H1 (cell line): ENCODE measurements at regions not wholly inside any gene's neighbourhood (a gene's known extent, or its start where the extent isn't known, plus 50 kb on each side); places are given as distances from the start of the nearest gene placed in this dataset.

Experiments used
- EGR1 ChIP-seq: IDR thresholded peaks from 2 replicates; pipeline ENCODE4 v1.6.1; 2011; ENCODE audit warnings: low read depth, low read length, borderline replicate concordance
- GTF2F1 ChIP-seq: IDR thresholded peaks from 2 replicates; pipeline ENCODE4 v1.6.1; 2012; ENCODE audit warnings: low read depth, low read length, improper control_type of control experiment, borderline replicate concordance
- JUND ChIP-seq: IDR thresholded peaks from 2 replicates; pipeline ENCODE4 v1.6.1; 2011; ENCODE audit warnings: mild to moderate bottlenecking, improper control_type of control experiment, low read length
- KDM1A ChIP-seq: fragments of 200-600, 300-600 bp; sonication (generic); IDR thresholded peaks from 2 replicates; pipeline ENCODE4 v1.7.1; 2016; ENCODE audit warnings: mild to moderate bottlenecking, low read length, borderline replicate concordance
- RNF2 ChIP-seq: fragments of 200-900, 300-1000 bp; sonication (generic); IDR thresholded peaks from 2 replicates; pipeline ENCODE4 v1.7.1; 2016; ENCODE audit warnings: borderline replicate concordance, low read depth, mild to moderate bottlenecking, antibody characterized with exemption, low read length; ENCODE audit not compliant: poor library complexity, severe bottlenecking; ENCODE audit errors: missing control alignments
- TBP ChIP-seq: IDR thresholded peaks from 2 replicates; pipeline ENCODE4 v1.6.1; 2011; ENCODE audit warnings: low read depth, low read length, improper control_type of control experiment
- TF ChIP-seq, protein P1 (sequence below): IDR thresholded peaks from 2 replicates; pipeline ENCODE4 v1.6.1; 2012; ENCODE audit warnings: low read length, inconsistent platforms

DNA sequence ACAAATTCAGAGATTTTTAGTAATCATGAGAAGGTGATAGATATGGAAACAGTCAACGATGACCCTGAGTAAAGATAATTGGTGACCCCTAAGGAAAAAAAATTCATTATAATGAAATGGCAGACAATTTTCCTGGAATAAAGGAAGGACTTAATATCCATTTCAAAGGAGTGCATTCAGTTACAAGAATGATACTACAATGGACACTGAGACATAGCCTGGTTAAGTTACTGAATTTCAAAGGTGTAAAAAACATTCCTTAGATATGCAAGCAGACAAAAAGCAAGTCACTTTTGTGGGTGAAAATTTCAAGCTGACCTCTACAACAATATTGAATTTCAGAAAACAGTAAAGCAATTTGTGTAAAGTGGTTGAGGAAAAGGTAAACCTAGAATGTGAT, 1012.5 kb upstream of the SEMA6A start (continued):
- TF ChIP-seq RNF2 (no peak), EGR1 (no peak), TBP (no peak), GTF2F1 (no peak), JUND (no peak), KDM1A (no peak)
- TF ChIP-seq, protein P1, sequence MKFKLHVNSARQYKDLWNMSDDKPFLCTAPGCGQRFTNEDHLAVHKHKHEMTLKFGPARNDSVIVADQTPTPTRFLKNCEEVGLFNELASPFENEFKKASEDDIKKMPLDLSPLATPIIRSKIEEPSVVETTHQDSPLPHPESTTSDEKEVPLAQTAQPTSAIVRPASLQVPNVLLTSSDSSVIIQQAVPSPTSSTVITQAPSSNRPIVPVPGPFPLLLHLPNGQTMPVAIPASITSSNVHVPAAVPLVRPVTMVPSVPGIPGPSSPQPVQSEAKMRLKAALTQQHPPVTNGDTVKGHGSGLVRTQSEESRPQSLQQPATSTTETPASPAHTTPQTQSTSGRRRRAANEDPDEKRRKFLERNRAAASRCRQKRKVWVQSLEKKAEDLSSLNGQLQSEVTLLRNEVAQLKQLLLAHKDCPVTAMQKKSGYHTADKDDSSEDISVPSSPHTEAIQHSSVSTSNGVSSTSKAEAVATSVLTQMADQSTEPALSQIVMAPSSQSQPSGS, result no peak
